C1 segment of cervical spinal cord (tissue), 14 donors: ENCODE measurements at regions not wholly inside any gene's neighbourhood (a gene's known extent, or its start where the extent isn't known, plus 50 kb on each side); places are given as distances from the start of the nearest gene placed in this dataset.
A peak's percentile ranks its signal among the peaks of the same experiment; 100 is the strongest.

Experiments used
- DNase-seq, 14 donors: peaks; one replicate each; lab custom pipeline; 2025; lab: John Stamatoyannopoulos, UW

- no peak for DNase-seq
Measured at GRCh38 chr5:26232706-26233105, 805.7 kb downstream of the CDH9 start.

- no peak for DNase-seq
Measured at GRCh38 chr5:26231316-26231715, 807.1 kb downstream of the CDH9 start.

GRCh38 chr5:26229848-26230247 is 808.5 kb downstream of the CDH9 start:
- no peak for DNase-seq

- no peak for DNase-seq
Measured at GRCh38 chr5:26227245-26227644, 811.1 kb downstream of the CDH9 start.

- DNase-seq: peak in 1 of 14 donors; percentile 6
Measured at GRCh38 chr5:26205121-26205520, 833.3 kb downstream of the CDH9 start.

- no peak for DNase-seq
Measured at GRCh38 chr5:26193626-26194025, 844.8 kb downstream of the CDH9 start.

- DNase-seq: no peak
Measured at GRCh38 chr5:26192486-26192885, 845.9 kb downstream of the CDH9 start.

- no peak for DNase-seq
Measured at GRCh38 chr5:26181582-26181981, 856.8 kb downstream of the CDH9 start.

GRCh38 chr5:26148569-26149107 is 889.7 kb downstream of the CDH9 start:
- DNase-seq: no peak

- DNase-seq: no peak
Measured at GRCh38 chr5:26143259-26143658, 895.1 kb downstream of the CDH9 start.

- no peak for DNase-seq
Measured at GRCh38 chr5:26121338-26121737, 917.0 kb downstream of the CDH9 start.

GRCh38 chr5:26104175-26104574 is 934.2 kb downstream of the CDH9 start:
- DNase-seq: no peak

- no peak for DNase-seq
Measured at GRCh38 chr5:26060212-26060611, 978.2 kb downstream of the CDH9 start.

GRCh38 chr5:26054594-26054993 is 983.8 kb downstream of the CDH9 start:
- DNase-seq: no peak

- DNase-seq: no peak
Measured at GRCh38 chr5:26034813-26035212, 1003.6 kb downstream of the CDH9 start.

- no peak for DNase-seq
Measured at GRCh38 chr5:26031481-26031880, 1006.9 kb downstream of the CDH9 start.

- DNase-seq: no peak
Measured at GRCh38 chr5:26026044-26026443, 1012.3 kb downstream of the CDH9 start.

- no peak for DNase-seq
Measured at GRCh38 chr5:26024774-26025173, 1013.6 kb downstream of the CDH9 start.

GRCh38 chr5:26023361-26023760 is 1015.0 kb downstream of the CDH9 start:
- DNase-seq: no peak

- no peak for DNase-seq
Measured at GRCh38 chr5:26014206-26014605, 1024.2 kb downstream of the CDH9 start.

- DNase-seq: no peak
Measured at GRCh38 chr5:26012078-26012477, 1026.3 kb downstream of the CDH9 start.

- peak in 2 of 14 donors; percentile 4 to 5 for DNase-seq
Measured at GRCh38 chr5:26009742-26010141, 1028.6 kb downstream of the CDH9 start.

- no peak for DNase-seq
Measured at GRCh38 chr5:26003966-26004365, 1034.4 kb downstream of the CDH9 start.

- no peak for DNase-seq
Measured at GRCh38 chr5:25995209-25995608, 1043.2 kb downstream of the CDH9 start.
